Keratinocyte (primary cell): ENCODE measurements at regions not wholly inside any gene's neighbourhood (a gene's known extent, or its start where the extent isn't known, plus 50 kb on each side); places are given as distances from the start of the nearest gene placed in this dataset.

Experiments
- CTCF ChIP-seq, 3 experiments: IDR thresholded peaks in 1 of 3; conservative IDR thresholded peaks in 1 of 3; optimal IDR thresholded peaks in 1 of 3; 2 replicates in 2 of 3; 3 replicates in 1 of 3; pipeline versions ENCODE3 to v1.5.1; 2011; ENCODE audit warnings: low read length in 3 of 3, mild to moderate bottlenecking in 3 of 3, moderate library complexity in 2 of 3, control low read depth in 1 of 3, inconsistent platforms in 1 of 3; ENCODE audit not compliant: insufficient read depth in 2 of 3; ENCODE audit errors: extremely low read depth in 1 of 3
- EZH2 ChIP-seq: IDR thresholded peaks from one replicate; pipeline ENCODE4 v1.6.1; 2012; ENCODE audit warnings: inconsistent platforms, mild to moderate bottlenecking, low read length, moderate library complexity

GRCh38 chr15:70217226-70218160, 119.8 kb upstream of the TLE3 start:
- TF ChIP-seq CTCF (optimal IDR thresholded peaks at IDR 0.05 in 1 of 3, IDR thresholded peaks at IDR 0.05 in 1 of 3, conservative IDR thresholded peaks at IDR 0.05 in 1 of 3; ENCODE audit: extremely low read depth in 1 of 3, insufficient read depth in 2 of 3, low read length in 3 of 3) = no peak
- TF ChIP-seq EZH2 = no peak
